GM21390 (cell line): ENCODE measurements at regions not wholly inside any gene's neighbourhood (a gene's known extent, or its start where the extent isn't known, plus 50 kb on each side); places are given as distances from the start of the nearest gene placed in this dataset.
"Not testable (repeated sequence)": the region's sequence is repeated elsewhere in the genome, so short reads cannot be mapped to it uniquely, and the experiment has no call there.

Experiments used
- ATAC-seq: cut with Tn5 transposase; IDR thresholded peaks from one replicate; pipeline ENCODE4 v1.9.1; 2021; ENCODE audit not compliant: unreplicated experiment

- ATAC-seq: no peak
Observed at GRCh38 chr3:75380276-75380771, 283.8 kb upstream of the FRG2C start.

- ATAC-seq: not testable (repeated sequence)
Observed at GRCh38 chr3:75384016-75384415, 280.1 kb upstream of the FRG2C start.

GRCh38 chr3:75388486-75389124 lies 275.5 kb upstream of the FRG2C start:
- not testable (repeated sequence) for ATAC-seq

GRCh38 chr3:75393288-75393694 lies 270.8 kb upstream of the FRG2C start:
- not testable (repeated sequence) for ATAC-seq

- not testable (repeated sequence) for ATAC-seq
Observed at GRCh38 chr3:75394102-75394501, 270.0 kb upstream of the FRG2C start.

- ATAC-seq: not testable (repeated sequence)
Observed at GRCh38 chr3:75394562-75395360, 269.4 kb upstream of the FRG2C start.

GRCh38 chr3:75395580-75396315 lies 268.4 kb upstream of the FRG2C start:
- no peak for ATAC-seq

GRCh38 chr3:75396316-75396802 lies 267.8 kb upstream of the FRG2C start:
- ATAC-seq: no peak

- not testable (repeated sequence) for ATAC-seq
Observed at GRCh38 chr3:75397486-75397885, 266.6 kb upstream of the FRG2C start.

GRCh38 chr3:75422101-75422945 lies 241.8 kb upstream of the FRG2C start:
- ATAC-seq: not testable (repeated sequence)

GRCh38 chr3:75425379-75425778 lies 238.7 kb upstream of the FRG2C start:
- not testable (repeated sequence) for ATAC-seq

GRCh38 chr3:75427486-75427885 lies 236.6 kb upstream of the FRG2C start:
- ATAC-seq: not testable (repeated sequence)

- ATAC-seq: not testable (repeated sequence)
Observed at GRCh38 chr3:75427906-75428305, 236.2 kb upstream of the FRG2C start.

GRCh38 chr3:75429561-75430220 lies 234.4 kb upstream of the FRG2C start:
- ATAC-seq: not testable (repeated sequence)

- not testable (repeated sequence) for ATAC-seq
Observed at GRCh38 chr3:75430406-75430805, 233.7 kb upstream of the FRG2C start.

- ATAC-seq: not testable (repeated sequence)
Observed at GRCh38 chr3:75431120-75431519, 233.0 kb upstream of the FRG2C start.

GRCh38 chr3:75432466-75432865 lies 231.7 kb upstream of the FRG2C start:
- not testable (repeated sequence) for ATAC-seq

GRCh38 chr3:75432885-75433284 lies 231.2 kb upstream of the FRG2C start:
- ATAC-seq: not testable (repeated sequence)

GRCh38 chr3:75433295-75433694 lies 230.8 kb upstream of the FRG2C start:
- not testable (repeated sequence) for ATAC-seq
